K562 (cell line): ENCODE measurements at regions not wholly inside any gene's neighbourhood (a gene's known extent, or its start where the extent isn't known, plus 50 kb on each side); places are given as distances from the start of the nearest gene placed in this dataset.

Experiments used
- ATAC-seq: fragments of 200-7000 bp; cut with Tn5 transposase; 3 replicates; pipeline ENCODE4 v1.9.1; 2020; ENCODE audit warnings: moderate library complexity
- BruUV-seq: library from RNA; stranded (reverse); fragments of 400-500 nt; replicated peaks from 2 replicates; lab custom pipeline; 2021; lab: Mats Ljungman, UMichigan
- CTCF ChIA-PET: fragments of 300-600 bp; formaldehyde crosslinking; extraction: SDS; loops from one replicate; lab custom pipeline; 2021; ENCODE audit warnings: low intra/inter-chr PET ratio; lab: Yijun Ruan, JAX
- POLR2A ChIA-PET: fragments of 300-600, 350-650 bp; sonication (Branson Sonifier 250); formaldehyde crosslinking; extraction: SDS; loops from one replicate; lab custom pipeline; 2021; ENCODE audit warnings: antibody characterized with exemption, inconsistent platforms; lab: Yijun Ruan, JAX
- DNase-seq, 4 experiments: peaks; one replicate each; pipeline versions ENCODE4 v3.0.0 to v3.0.0-alpha.2; 2011 to 2018; ENCODE audit warnings: low spot score in 3 of 4, mixed read lengths in 3 of 4; ENCODE audit errors: extremely low read depth in 1 of 4
- FAIRE-seq: peaks from 2 replicates; lab custom pipeline; 2011; peaks lifted over from hg19 to GRCh38; lab: Jason Lieb, UNC
- H2AFZ ChIP-seq: 2 replicates; pipeline ENCODE4 v1.6.0; 2011; ENCODE audit warnings: low read depth, low read length, control low read depth, inconsistent platforms
- H3K27ac ChIP-seq: fragments of 200-600 bp; 3 replicates; pipeline ENCODE4 v1.8.0; 2011; ENCODE audit warnings: low read depth, mild to moderate bottlenecking, control low read depth, inconsistent platforms, low read length, moderate library complexity, mixed read lengths; ENCODE audit errors: extremely low read depth
- H3K27me3 ChIP-seq, 2 experiments: fragments of 300-600 bp in 1 of 2; 2 replicates in 1 of 2; 3 replicates in 1 of 2; pipeline versions ENCODE4 v1.6.0 to v1.8.0; 2011; ENCODE audit warnings: inconsistent platforms in 2 of 2, low read length in 2 of 2, mild to moderate bottlenecking in 1 of 2, mixed read lengths in 1 of 2, moderate library complexity in 1 of 2; ENCODE audit not compliant: control insufficient read depth in 2 of 2, insufficient read depth in 2 of 2
- H3K36me3 ChIP-seq: fragments of 300-600 bp; 3 replicates; pipeline ENCODE4 v1.8.0; 2011; ENCODE audit warnings: mild to moderate bottlenecking, low read length, inconsistent platforms; ENCODE audit not compliant: control insufficient read depth, insufficient read depth
- H3K4me1 ChIP-seq, 2 experiments: fragments of 200-600 bp in 1 of 2; replicated peaks in 1 of 2; 2 replicates in 1 of 2; 3 replicates in 1 of 2; pipeline versions ENCODE4 v1.5.1 to v1.8.0; 2011; ENCODE audit warnings: inconsistent platforms in 2 of 2, low read length in 2 of 2, mild to moderate bottlenecking in 1 of 2, mixed read lengths in 1 of 2, moderate library complexity in 1 of 2; ENCODE audit not compliant: control insufficient read depth in 2 of 2, insufficient read depth in 2 of 2
- H3K4me2 ChIP-seq: 2 replicates; pipeline ENCODE4 v1.6.1; 2011; ENCODE audit warnings: low read length, control low read depth, inconsistent platforms, mixed read lengths; ENCODE audit not compliant: insufficient read depth
- H3K4me3 ChIP-seq: fragments of 200-600 bp; sonication (generic), shearing (Covaris generic); 2 replicates; pipeline ENCODE4 v1.5.1; 2016; ENCODE audit warnings: control low read depth, inconsistent platforms
- H3K79me2 ChIP-seq: fragments of 200-600 bp; 3 replicates; pipeline ENCODE4 v1.8.0; 2011; ENCODE audit warnings: low read length, inconsistent platforms; ENCODE audit not compliant: control insufficient read depth, insufficient read depth
- H3K9ac ChIP-seq, 2 experiments: 2 replicates each; pipeline versions ENCODE4 v1.6.0 to v1.6.1; 2011; ENCODE audit warnings: low read depth in 2 of 2, low read length in 2 of 2, control low read depth in 1 of 2, inconsistent platforms in 1 of 2, mild to moderate bottlenecking in 1 of 2, mixed read lengths in 1 of 2; ENCODE audit not compliant: insufficient read depth in 1 of 2
- H3K9me1 ChIP-seq: one replicate; pipeline ENCODE4 v1.6.0; 2011; ENCODE audit warnings: inconsistent platforms, mild to moderate bottlenecking, low read length, moderate library complexity; ENCODE audit not compliant: control insufficient read depth, insufficient read depth
- H3K9me3 ChIP-seq: replicated peaks from 2 replicates; pipeline ENCODE4 v1.5.1; 2011; ENCODE audit warnings: low read depth, low read length, inconsistent platforms; ENCODE audit not compliant: control insufficient read depth, insufficient read depth
- H4K20me1 ChIP-seq: replicated peaks from 2 replicates; pipeline ENCODE4 v1.6.1; 2011; ENCODE audit warnings: low read length, inconsistent platforms, mixed read lengths; ENCODE audit not compliant: control insufficient read depth, insufficient read depth
- C11orf30 ChIP-seq: fragments of 450-650 bp; IDR thresholded peaks from 2 replicates; pipeline ENCODE4 v1.6.1; 2016; ENCODE audit warnings: low read depth, mild to moderate bottlenecking
- MAFF ChIP-seq: IDR thresholded peaks from 2 replicates; pipeline ENCODE4 v1.6.1; 2012; ENCODE audit warnings: low read length, improper control_type of control experiment
- MAFG ChIP-seq: fragments of 450-650 bp; conservative IDR thresholded peaks from 2 replicates; pipeline ENCODE4 v1.6.1; 2016; ENCODE audit warnings: missing genetic modification characterization, missing compliant biosample characterization
- MAFK ChIP-seq: IDR thresholded peaks from 2 replicates; pipeline ENCODE4 v1.6.1; 2011; ENCODE audit warnings: low read length, improper control_type of control experiment
- PHF20 ChIP-seq: fragments of 450-650 bp; IDR thresholded peaks from 2 replicates; pipeline ENCODE4 v1.6.1; 2018; ENCODE audit not compliant: partially characterized antibody
- PTRF ChIP-seq: fragments of 450-650 bp; IDR thresholded peaks from 2 replicates; pipeline ENCODE4 v1.6.1; 2016; ENCODE audit warnings: mild to moderate bottlenecking, missing genetic modification characterization, missing compliant biosample characterization
- ZNF316 ChIP-seq: fragments of 450-650 bp; IDR thresholded peaks from 2 replicates; pipeline ENCODE4 v1.6.1; 2016
- WGBS: fragments of 100-300 bp; shearing (Covaris generic); methylation state at CpG from one replicate; pipeline ENCODE4 v1.1.6; 2016; ENCODE audit warnings: low coverage, mixed read lengths; ENCODE audit not compliant: insufficient coverage; ENCODE audit errors: missing lambda C conversion rate; 5-methylcytosine and 5-hydroxymethylcytosine counted together
- in situ Hi-C: fragments of 300-500 bp; cut with MboI; formaldehyde crosslinking; loops from 4 replicates; pipeline ENCODE4 v1.15.0; 2018; ENCODE audit warnings: inconsistent platforms, mixed read lengths
- intact Hi-C: fragments of 100-400 bp; cut with micrococcal nuclease; formaldehyde crosslinking; loops from 2 replicates; pipeline ENCODE4 v1.14.2; 2022
- TF ChIP-seq, protein P1 (sequence below): fragments of 250-450 bp; sonication (Bioruptor Pico); IDR thresholded peaks from 2 replicates; pipeline ENCODE4 v1.5.0; 2021; ENCODE audit warnings: mild to moderate bottlenecking, borderline replicate concordance

DNA sequence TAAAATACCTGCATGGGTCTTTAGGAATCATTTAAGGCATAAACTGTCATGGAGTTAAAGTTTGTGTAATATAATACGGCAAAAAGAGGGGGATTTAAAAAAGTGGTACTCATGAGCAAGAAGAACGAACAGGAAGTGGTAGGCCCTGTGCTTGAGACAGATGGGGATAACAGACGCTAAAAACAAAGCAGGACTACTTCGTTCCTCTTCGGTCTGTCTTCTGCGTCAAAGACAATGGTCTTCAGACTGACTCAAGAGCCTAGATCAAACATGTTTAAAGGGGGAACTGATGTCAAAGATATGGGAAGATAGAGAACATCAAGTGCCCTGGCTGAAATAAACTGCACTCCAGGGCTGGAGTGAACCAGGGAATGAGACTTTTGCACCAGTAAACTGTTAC, 59.8 kb upstream of the RFX3 start (continued):
- TF ChIP-seq, protein P1, sequence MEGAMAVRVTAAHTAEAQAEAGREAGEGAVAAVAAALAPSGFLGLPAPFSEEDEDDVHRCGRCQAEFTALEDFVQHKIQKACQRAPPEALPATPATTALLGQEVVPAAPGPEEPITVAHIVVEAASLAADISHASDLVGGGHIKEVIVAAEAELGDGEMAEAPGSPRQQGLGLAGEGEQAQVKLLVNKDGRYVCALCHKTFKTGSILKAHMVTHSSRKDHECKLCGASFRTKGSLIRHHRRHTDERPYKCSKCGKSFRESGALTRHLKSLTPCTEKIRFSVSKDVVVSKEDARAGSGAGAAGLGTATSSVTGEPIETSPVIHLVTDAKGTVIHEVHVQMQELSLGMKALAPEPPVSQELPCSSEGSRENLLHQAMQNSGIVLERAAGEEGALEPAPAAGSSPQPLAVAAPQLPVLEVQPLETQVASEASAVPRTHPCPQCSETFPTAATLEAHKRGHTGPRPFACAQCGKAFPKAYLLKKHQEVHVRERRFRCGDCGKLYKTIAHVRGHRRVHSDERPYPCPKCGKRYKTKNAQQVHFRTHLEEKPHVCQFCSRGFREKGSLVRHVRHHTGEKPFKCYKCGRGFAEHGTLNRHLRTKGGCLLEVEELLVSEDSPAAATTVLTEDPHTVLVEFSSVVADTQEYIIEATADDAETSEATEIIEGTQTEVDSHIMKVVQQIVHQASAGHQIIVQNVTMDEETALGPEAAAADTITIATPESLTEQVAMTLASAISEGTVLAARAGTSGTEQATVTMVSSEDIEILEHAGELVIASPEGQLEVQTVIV (CRISPR knock-in tag): no peak
- no peak for TF ChIP-seq PTRF (tag)

DNA sequence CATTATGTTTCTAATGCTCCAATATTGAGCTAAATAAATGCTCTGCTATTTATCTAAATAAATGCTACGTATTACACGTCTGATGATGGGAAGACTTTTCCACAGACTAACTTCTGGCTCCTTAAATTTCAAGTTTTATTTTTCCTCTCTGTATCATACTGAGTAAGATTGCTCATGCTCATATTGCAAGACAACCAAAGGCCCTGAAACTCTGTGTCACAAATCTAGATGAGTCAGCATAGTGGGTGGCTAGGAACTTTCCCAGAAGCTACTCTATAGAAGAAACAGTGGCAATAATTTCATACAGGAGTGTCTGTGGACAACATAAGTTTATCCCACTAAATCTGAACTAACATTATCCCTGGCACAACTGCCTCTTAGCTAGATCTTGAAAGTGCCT, 53.0 kb upstream of the RFX3 start:
- Histone ChIP-seq H4K20me1 (no peaks in the 10 kb centered on the region), H3K9me1 (no peaks in the 10 kb centered on the region), H3K4me2 (no peak overlapping the region), H3K9ac (no peak overlapping the region), H3K4me1 (no peaks in the 10 kb centered on the region), H3K4me3 (no peak overlapping the region), H3K79me2 (no peaks in the 10 kb centered on the region), H3K36me3 (no peaks in the 10 kb centered on the region), H3K27ac (no peak overlapping the region), H3K9me3 (no peaks in the 10 kb centered on the region), H3K27me3 (no peaks in the 10 kb centered on the region), H2AFZ (no peak overlapping the region)
- ATAC-seq (no peak), DNase-seq (peak in 2 of 4 experiments; percentile 2 to 16), FAIRE-seq (no peak)
- 66% methylated on average over 2 of the region's 2 CpGs for WGBS
- ChIA-PET CTCF (no interaction called here), POLR2A (no interaction called here)
- TF ChIP-seq MAFK (peak; percentile 76), MAFF (peak; percentile 61), C11orf30 (peak; percentile 88), PHF20 (no peak), ZNF316 (peak; percentile 92), MAFG (tag) (peak; percentile 45)
- no TSS peak for BruUV-seq
- in situ Hi-C loops (no loop called here), intact Hi-C loops (no loop called here)
